PC-9 (cell line): ENCODE measurements at regions not wholly inside any gene's neighbourhood (a gene's known extent, or its start where the extent isn't known, plus 50 kb on each side); places are given as distances from the start of the nearest gene placed in this dataset.

Source experiments
- BruUV-seq: library from RNA; stranded (reverse); fragments of 400-500 nt; replicated peaks from 2 replicates; lab custom pipeline; 2021; lab: Mats Ljungman, UMichigan
- CTCF ChIA-PET: fragments of 300-600 bp; sonication (Branson Sonifier 250); formaldehyde crosslinking; loops from one replicate; lab custom pipeline; 2022; ENCODE audit warnings: antibody characterized with exemption; lab: Charles Lee
- POLR2A ChIA-PET: fragments of 300-600 bp; sonication (Branson Sonifier 250); formaldehyde crosslinking; loops from one replicate; lab custom pipeline; 2022; ENCODE audit warnings: antibody characterized with exemption; ENCODE audit not compliant: unreplicated experiment; lab: Charles Lee
- DNase-seq, 2 experiments: peaks; one replicate each; pipeline versions ENCODE4 v3.0.0 to v3.0.0-alpha.2; 2015 to 2022; ENCODE audit warnings: mixed read lengths in 1 of 2
- H2AFZ ChIP-seq: fragments of 200-600 bp; sonication (generic); 2 replicates; pipeline ENCODE4 v1.8.1; 2017; ENCODE audit warnings: antibody characterized with exemption
- H3F3A ChIP-seq: fragments of 200-600 bp; sonication (generic); 2 replicates; pipeline ENCODE4 v1.8.1; 2017; ENCODE audit warnings: antibody characterized with exemption, mild to moderate bottlenecking, low read depth; ENCODE audit not compliant: insufficient read depth
- H3K27ac ChIP-seq: fragments of 200-600 bp; sonication (generic); 2 replicates; pipeline ENCODE4 v1.6.1; 2016; ENCODE audit warnings: mixed run types
- H3K27me3 ChIP-seq: fragments of 200-600 bp; sonication (generic); 2 replicates; pipeline ENCODE4 v1.6.1; 2016; ENCODE audit warnings: low read depth, mixed run types; ENCODE audit not compliant: insufficient read depth
- H3K36me3 ChIP-seq: fragments of 200-600 bp; sonication (generic); 2 replicates; pipeline ENCODE4 v1.6.1; 2016; ENCODE audit warnings: low read depth, mixed run types
- H3K4me1 ChIP-seq: fragments of 200-600 bp; sonication (generic); replicated peaks from 2 replicates; pipeline ENCODE4 v1.6.1; 2016; ENCODE audit warnings: mixed run types; ENCODE audit not compliant: insufficient read depth
- H3K4me2 ChIP-seq: fragments of 200-600 bp; sonication (generic); 2 replicates; pipeline ENCODE4 v1.6.1; 2017; ENCODE audit warnings: mixed run types
- H3K4me3 ChIP-seq: fragments of 200-600 bp; sonication (generic); 2 replicates; pipeline ENCODE4 v1.6.1; 2016; ENCODE audit warnings: mixed run types
- H3K79me2 ChIP-seq: fragments of 200-600 bp; sonication (generic); 2 replicates; pipeline ENCODE4 v1.6.1; 2017; ENCODE audit warnings: low read depth, mixed run types
- H3K9me2 ChIP-seq: fragments of 200-600 bp; sonication (generic); 2 replicates; pipeline ENCODE4 v1.8.1; 2017; ENCODE audit warnings: mild to moderate bottlenecking; ENCODE audit not compliant: insufficient read depth
- H3K9me3 ChIP-seq: fragments of 200-600 bp; sonication (generic); 2 replicates; pipeline ENCODE4 v1.8.1; 2016; ENCODE audit warnings: low read depth; ENCODE audit not compliant: insufficient read depth
- H4K20me1 ChIP-seq: fragments of 200-600 bp; sonication (generic); 2 replicates; pipeline ENCODE4 v1.8.1; 2017; ENCODE audit not compliant: insufficient read depth
- EZH2 ChIP-seq: fragments of 200-600 bp; sonication (generic); IDR thresholded peaks from 2 replicates; pipeline ENCODE4 v1.8.0; 2017; ENCODE audit warnings: antibody characterized with exemption, low read depth
- intact Hi-C: fragments of 100-400 bp; cut with micrococcal nuclease; formaldehyde crosslinking; loops from one replicate; pipeline ENCODE4 v1.10.0; 2022; ENCODE audit not compliant: unreplicated experiment
- TF ChIP-seq, protein P1 (sequence below): fragments of 200-600 bp; sonication (generic); conservative IDR thresholded peaks from 2 replicates; pipeline ENCODE4 v1.6.1; 2017; ENCODE audit warnings: mixed run types, antibody characterized with exemption, mild to moderate bottlenecking, moderate library complexity

DNA sequence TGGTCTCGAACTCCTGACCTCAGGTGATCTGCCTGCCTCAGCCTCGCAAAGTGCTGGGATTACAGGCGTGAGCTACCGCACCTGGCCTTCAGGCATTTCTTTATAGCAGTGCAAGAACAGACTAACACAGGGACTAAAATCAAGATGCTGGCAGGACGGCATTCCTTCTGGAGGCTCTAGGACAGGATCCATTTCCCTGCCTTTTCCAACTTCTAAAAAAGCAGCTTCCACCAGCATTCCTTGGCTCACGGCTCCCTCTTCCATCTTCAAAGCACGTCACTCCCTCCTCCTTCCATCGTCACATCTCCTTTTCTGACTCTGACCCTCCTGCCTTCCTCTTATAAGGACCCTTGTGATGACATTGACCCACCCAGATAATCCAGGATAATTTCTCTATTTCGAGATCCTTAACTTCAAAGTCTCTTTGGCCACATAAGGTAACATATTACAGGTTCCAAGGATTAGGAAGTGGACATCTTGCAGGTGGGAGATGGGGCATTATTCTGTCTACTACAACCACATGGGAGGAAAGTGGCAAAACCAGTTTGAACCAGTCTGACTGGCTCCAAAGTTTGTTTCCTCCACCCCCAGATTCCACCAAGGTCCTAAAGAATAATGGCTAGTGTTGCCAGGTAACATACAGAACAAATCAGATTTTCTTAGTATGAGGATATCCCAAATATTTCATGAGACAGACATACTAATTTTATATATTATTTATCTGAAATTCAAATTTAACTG, 172.5 kb downstream of the MN1 start:
- BruUV-seq = no TSS peak
- H3F3A ChIP-seq = peaks cover 32% of the 10 kb centered on the region; the same call in 1 of the 2 replicates
- DNase-seq = peak; percentile 62 to 84
- peak overlapping the region; percentile 24; the same call in 1 of the 2 replicates for H3K27ac ChIP-seq
- H3K4me2 ChIP-seq = peak overlapping the region; percentile 48
- H3K27me3 ChIP-seq = no peaks in the 10 kb centered on the region
- H3K9me2 ChIP-seq = no peaks in the 10 kb centered on the region
- ChIA-PET POLR2A (no interaction called here), CTCF (no interaction called here)
- no peaks in the 10 kb centered on the region; the same call in 1 of the 2 replicates for H3K9me3 ChIP-seq
- H3K4me3 ChIP-seq = no peak overlapping the region
- intact Hi-C loops = loop anchor here (10.0 kb wide), 1 partner anchor 96 kb away; no protein-coding TSS in a partner anchor
- no peaks in the 10 kb centered on the region for H3K79me2 ChIP-seq
- H2AFZ ChIP-seq = no peak overlapping the region
- TF ChIP-seq EZH2 = no peak
- TF ChIP-seq, protein P1, sequence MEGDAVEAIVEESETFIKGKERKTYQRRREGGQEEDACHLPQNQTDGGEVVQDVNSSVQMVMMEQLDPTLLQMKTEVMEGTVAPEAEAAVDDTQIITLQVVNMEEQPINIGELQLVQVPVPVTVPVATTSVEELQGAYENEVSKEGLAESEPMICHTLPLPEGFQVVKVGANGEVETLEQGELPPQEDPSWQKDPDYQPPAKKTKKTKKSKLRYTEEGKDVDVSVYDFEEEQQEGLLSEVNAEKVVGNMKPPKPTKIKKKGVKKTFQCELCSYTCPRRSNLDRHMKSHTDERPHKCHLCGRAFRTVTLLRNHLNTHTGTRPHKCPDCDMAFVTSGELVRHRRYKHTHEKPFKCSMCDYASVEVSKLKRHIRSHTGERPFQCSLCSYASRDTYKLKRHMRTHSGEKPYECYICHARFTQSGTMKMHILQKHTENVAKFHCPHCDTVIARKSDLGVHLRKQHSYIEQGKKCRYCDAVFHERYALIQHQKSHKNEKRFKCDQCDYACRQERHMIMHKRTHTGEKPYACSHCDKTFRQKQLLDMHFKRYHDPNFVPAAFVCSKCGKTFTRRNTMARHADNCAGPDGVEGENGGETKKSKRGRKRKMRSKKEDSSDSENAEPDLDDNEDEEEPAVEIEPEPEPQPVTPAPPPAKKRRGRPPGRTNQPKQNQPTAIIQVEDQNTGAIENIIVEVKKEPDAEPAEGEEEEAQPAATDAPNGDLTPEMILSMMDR = no peak
- H3K36me3 ChIP-seq = no peaks in the 10 kb centered on the region
- no peaks in the 10 kb centered on the region for H4K20me1 ChIP-seq
- peaks cover 27% of the 10 kb centered on the region for H3K4me1 ChIP-seq

DNA sequence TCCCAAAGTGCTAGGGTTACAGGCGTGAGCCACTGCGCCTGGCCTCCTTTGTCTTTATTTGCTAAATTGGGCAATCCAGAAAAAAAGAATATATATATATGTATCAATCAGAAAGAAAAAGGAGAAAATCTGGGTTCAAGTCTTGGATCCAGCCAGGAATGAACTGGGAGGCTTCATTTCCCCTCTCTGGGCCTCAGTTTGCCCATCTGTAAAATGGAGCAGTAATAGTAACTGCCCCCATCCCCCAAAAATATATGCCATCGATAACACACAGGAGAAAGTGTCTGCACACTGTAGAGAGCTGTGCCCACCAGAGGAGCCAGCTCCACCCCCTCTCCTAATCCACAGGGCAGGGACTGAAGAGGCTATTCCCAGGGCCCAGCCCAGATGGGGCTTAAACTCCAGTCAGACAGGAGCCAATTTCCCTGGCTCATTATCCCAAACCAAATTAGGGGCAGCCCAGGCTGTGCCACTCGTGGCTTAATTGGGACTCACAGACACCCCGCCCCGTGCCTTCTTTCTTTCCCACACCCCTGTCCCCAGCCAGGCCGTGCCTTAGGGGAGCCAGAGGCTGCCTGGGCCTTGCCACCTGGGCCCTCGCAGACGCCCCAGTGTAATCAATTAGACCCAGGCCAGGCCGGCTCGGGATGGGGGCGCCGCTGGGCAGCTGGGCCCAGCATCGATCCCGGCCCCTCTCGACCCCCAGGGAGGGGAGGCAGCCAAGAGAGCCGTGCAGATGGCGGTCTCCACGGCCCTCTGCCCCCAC, 171.5 kb downstream of the MN1 start:
- H2AFZ ChIP-seq = no peak overlapping the region
- no peaks in the 10 kb centered on the region; the same call in 1 of the 2 replicates for H3K9me3 ChIP-seq
- H4K20me1 ChIP-seq = no peaks in the 10 kb centered on the region
- H3K9me2 ChIP-seq = no peaks in the 10 kb centered on the region
- H3K4me2 ChIP-seq = no peak overlapping the region
- no peak for DNase-seq
- no peaks in the 10 kb centered on the region for H3K36me3 ChIP-seq
- peaks cover 32% of the 10 kb centered on the region; the same call in 1 of the 2 replicates for H3F3A ChIP-seq
- CTCF ChIA-PET = no interaction called here
- no peaks in the 10 kb centered on the region for H3K79me2 ChIP-seq
- intact Hi-C loops = loop anchor here (10.0 kb wide), 1 partner anchor 95 kb away; no protein-coding TSS in a partner anchor
- no peak overlapping the region for H3K27ac ChIP-seq
- no TSS peak for BruUV-seq
- POLR2A ChIA-PET = no interaction called here
- no peak for TF ChIP-seq EZH2
- TF ChIP-seq, protein P1 = no peak
- H3K27me3 ChIP-seq = no peaks in the 10 kb centered on the region
- peaks cover 27% of the 10 kb centered on the region for H3K4me1 ChIP-seq
- H3K4me3 ChIP-seq = no peak overlapping the region

- no peaks in the 10 kb centered on the region for H4K20me1 ChIP-seq
- ChIA-PET POLR2A (no interaction called here), CTCF (no interaction called here)
- H3K27me3 ChIP-seq = no peaks in the 10 kb centered on the region
- H3K4me2 ChIP-seq = no peak overlapping the region
- H3K9me3 ChIP-seq = no peaks in the 10 kb centered on the region; the same call in 1 of the 2 replicates
- H3K79me2 ChIP-seq = no peaks in the 10 kb centered on the region
- no peak overlapping the region for H2AFZ ChIP-seq
- H3K4me1 ChIP-seq = peaks cover 27% of the 10 kb centered on the region
- intact Hi-C loops = no loop called here
- H3F3A ChIP-seq = peaks cover 32% of the 10 kb centered on the region; the same call in 1 of the 2 replicates
- no TSS peak for BruUV-seq
- no peaks in the 10 kb centered on the region for H3K36me3 ChIP-seq
- no peak overlapping the region for H3K27ac ChIP-seq
- no peak for TF ChIP-seq EZH2
- TF ChIP-seq, protein P1 = no peak
- no peaks in the 10 kb centered on the region for H3K9me2 ChIP-seq
- no peak overlapping the region for H3K4me3 ChIP-seq
- DNase-seq = no peak
Measured at GRCh38 chr22:27630754-27631153, 170.8 kb downstream of the MN1 start.
